ENCODE measurements at regions not wholly inside any gene's neighbourhood (a gene's known extent, or its start where the extent isn't known, plus 50 kb on each side); places are given as distances from the start of the nearest gene placed in this dataset.

GRCh38 chr6:85026021-85026420, 261.6 kb upstream of the TBX18 start:
- FAIRE-seq: no peak
- CTCF ChIA-PET (ENCODE audit: low intra/inter-chr PET ratio): no interaction called here
- ATAC-seq: no peak

GRCh38 chr6:85023721-85024120, 259.3 kb upstream of the TBX18 start:
- H3K79me2 ChIP-seq (ENCODE audit: control insufficient read depth, insufficient read depth, low read length): no peaks in the 10 kb centered on the region
- H2AFZ ChIP-seq (ENCODE audit: low read depth, low read length): no peak overlapping the region
- ChIA-PET POLR2A (no interaction called here), CTCF (ENCODE audit: low intra/inter-chr PET ratio) (no interaction called here)
- no peak for FAIRE-seq
- no peak overlapping the region for H3K27ac ChIP-seq (ENCODE audit: extremely low read depth, low read depth, low read length)
- no peak overlapping the region for H3K9ac ChIP-seq (ENCODE audit: insufficient read depth in 1 of 2, low read depth in 2 of 2, low read length in 2 of 2)
- H4K20me1 ChIP-seq (replicated peaks; ENCODE audit: control insufficient read depth, insufficient read depth, low read length): no peaks in the 10 kb centered on the region
- H3K9me3 ChIP-seq (replicated peaks; ENCODE audit: control insufficient read depth, insufficient read depth, low read depth, low read length): no peaks in the 10 kb centered on the region
- H3K36me3 ChIP-seq (ENCODE audit: control insufficient read depth, insufficient read depth, low read length): no peaks in the 10 kb centered on the region
- 0% methylated on average over 2 of the region's 2 CpGs for WGBS (ENCODE audit: insufficient coverage, low coverage, missing lambda C conversion rate)
- H3K27me3 ChIP-seq (ENCODE audit: control insufficient read depth in 2 of 2, insufficient read depth in 2 of 2, low read length in 2 of 2): no peaks in the 10 kb centered on the region
- no peak overlapping the region for H3K4me3 ChIP-seq
- ATAC-seq: no peak
- no peak for DNase-seq (ENCODE audit: extremely low read depth in 1 of 4, low spot score in 3 of 4)
- no peaks in the 10 kb centered on the region for H3K4me1 ChIP-seq (replicated peaks in 1 of 2; ENCODE audit: control insufficient read depth in 2 of 2, insufficient read depth in 2 of 2, low read length in 2 of 2)
- no peak overlapping the region for H3K4me2 ChIP-seq (ENCODE audit: insufficient read depth, low read length)
- in situ Hi-C loops (cut with MboI): no loop called here
- no TSS peak for BruUV-seq (replicated peaks)
- H3K9me1 ChIP-seq (ENCODE audit: control insufficient read depth, insufficient read depth, low read length): no peaks in the 10 kb centered on the region
- intact Hi-C loops (cut with micrococcal nuclease): no loop called here
- TF ChIP-seq TFAP4 (CRISPR knock-in tag; IDR thresholded peaks at IDR 0.05; ENCODE audit: borderline replicate concordance): no peak
- TF ChIP-seq ZBTB11 (CRISPR knock-in tag; IDR thresholded peaks at IDR 0.05): no peak
- no peak for TF ChIP-seq NRF1 (conservative IDR thresholded peaks at IDR 0.05 in 1 of 2, IDR thresholded peaks at IDR 0.05 in 1 of 2)
- no peak for TF ChIP-seq ZNF518B (CRISPR knock-in tag; IDR thresholded peaks at IDR 0.05)

More at GRCh38 chr6:85026021-85026420, 261.6 kb upstream of the TBX18 start:
- Histone ChIP-seq H3K9ac (ENCODE audit: insufficient read depth in 1 of 2, low read depth in 2 of 2, low read length in 2 of 2) (no peak overlapping the region), H3K9me1 (ENCODE audit: control insufficient read depth, insufficient read depth, low read length) (no peaks in the 10 kb centered on the region), H4K20me1 (replicated peaks; ENCODE audit: control insufficient read depth, insufficient read depth, low read length) (no peaks in the 10 kb centered on the region), H3K4me3 (no peak overlapping the region), H3K27me3 (ENCODE audit: control insufficient read depth in 2 of 2, insufficient read depth in 2 of 2, low read length in 2 of 2) (no peaks in the 10 kb centered on the region), H3K9me3 (replicated peaks; ENCODE audit: control insufficient read depth, insufficient read depth, low read depth, low read length) (no peaks in the 10 kb centered on the region), H3K4me1 (replicated peaks in 1 of 2; ENCODE audit: control insufficient read depth in 2 of 2, insufficient read depth in 2 of 2, low read length in 2 of 2) (no peaks in the 10 kb centered on the region), H3K36me3 (ENCODE audit: control insufficient read depth, insufficient read depth, low read length) (no peaks in the 10 kb centered on the region), H3K79me2 (ENCODE audit: control insufficient read depth, insufficient read depth, low read length) (no peaks in the 10 kb centered on the region), H2AFZ (ENCODE audit: low read depth, low read length) (no peak overlapping the region), H3K27ac (ENCODE audit: extremely low read depth, low read depth, low read length) (no peak overlapping the region), H3K4me2 (ENCODE audit: insufficient read depth, low read length) (no peak overlapping the region)
- no peak for DNase-seq (ENCODE audit: extremely low read depth in 1 of 4, low spot score in 3 of 4)
- in situ Hi-C loops (cut with MboI): no loop called here
- TF ChIP-seq THAP7 (CRISPR knock-in tag; IDR thresholded peaks at IDR 0.05) (no peak), POLR2B (IDR thresholded peaks at IDR 0.05; ENCODE audit: low read depth, partially characterized antibody) (no peak)
- WGBS (ENCODE audit: insufficient coverage, low coverage, missing lambda C conversion rate): 6% methylated on average over 2 of the region's 2 CpGs
- no TSS peak for BruUV-seq (replicated peaks)
- POLR2A ChIA-PET: no interaction called here
- intact Hi-C loops (cut with micrococcal nuclease): no loop called here

All from K562 (cell line).